ENCODE measurements at regions not wholly inside any gene's neighbourhood (a gene's known extent, or its start where the extent isn't known, plus 50 kb on each side); places are given as distances from the start of the nearest gene placed in this dataset.
"Not testable (repeated sequence)": the region's sequence is repeated elsewhere in the genome, so short reads cannot be mapped to it uniquely, and the experiment has no call there.

- DNase-seq (ENCODE audit: extremely low read depth in 1 of 2, low read depth in 1 of 2): not testable (repeated sequence)
Measured at GRCh38 chr16:88199296-88200153, 183.2 kb upstream of the ZNF469 start.

- DNase-seq (ENCODE audit: extremely low read depth in 1 of 2, low read depth in 1 of 2): not testable (repeated sequence)
Measured at GRCh38 chr16:88200154-88200895, 182.4 kb upstream of the ZNF469 start.

- DNase-seq (ENCODE audit: extremely low read depth in 1 of 2, low read depth in 1 of 2): no peak
Measured at GRCh38 chr16:88200896-88201185, 181.9 kb upstream of the ZNF469 start.

GRCh38 chr16:88201611-88202010 lies 181.1 kb upstream of the ZNF469 start:
- DNase-seq (ENCODE audit: extremely low read depth in 1 of 2, low read depth in 1 of 2): not testable (repeated sequence)

GRCh38 chr16:88202207-88202745 lies 180.5 kb upstream of the ZNF469 start:
- DNase-seq (ENCODE audit: extremely low read depth in 1 of 2, low read depth in 1 of 2): no peak

GRCh38 chr16:88202856-88203681 lies 179.7 kb upstream of the ZNF469 start:
- DNase-seq (ENCODE audit: extremely low read depth in 1 of 2, low read depth in 1 of 2): not testable (repeated sequence)

- not testable (repeated sequence) for DNase-seq (ENCODE audit: extremely low read depth in 1 of 2, low read depth in 1 of 2)
Measured at GRCh38 chr16:88204131-88205110, 178.3 kb upstream of the ZNF469 start.

- not testable (repeated sequence) for DNase-seq (ENCODE audit: extremely low read depth in 1 of 2, low read depth in 1 of 2)
Measured at GRCh38 chr16:88205482-88205881, 177.3 kb upstream of the ZNF469 start.

- not testable (repeated sequence) for DNase-seq (ENCODE audit: extremely low read depth in 1 of 2, low read depth in 1 of 2)
Measured at GRCh38 chr16:88206006-88206405, 176.8 kb upstream of the ZNF469 start.

GRCh38 chr16:88206516-88206915 lies 176.2 kb upstream of the ZNF469 start:
- not testable (repeated sequence) for DNase-seq (ENCODE audit: extremely low read depth in 1 of 2, low read depth in 1 of 2)

GRCh38 chr16:88208112-88208511 lies 174.6 kb upstream of the ZNF469 start:
- no peak for DNase-seq (ENCODE audit: extremely low read depth in 1 of 2, low read depth in 1 of 2)

GRCh38 chr16:88208776-88209175 lies 174.0 kb upstream of the ZNF469 start:
- DNase-seq (ENCODE audit: extremely low read depth in 1 of 2, low read depth in 1 of 2): not testable (repeated sequence)

- not testable (repeated sequence) for DNase-seq (ENCODE audit: extremely low read depth in 1 of 2, low read depth in 1 of 2)
Measured at GRCh38 chr16:88209579-88209978, 173.2 kb upstream of the ZNF469 start.

GRCh38 chr16:88213937-88214336 lies 168.8 kb upstream of the ZNF469 start:
- not testable (repeated sequence) for DNase-seq (ENCODE audit: extremely low read depth in 1 of 2, low read depth in 1 of 2)

GRCh38 chr16:88221001-88221761 lies 161.6 kb upstream of the ZNF469 start:
- DNase-seq (ENCODE audit: extremely low read depth in 1 of 2, low read depth in 1 of 2): not testable (repeated sequence)

GRCh38 chr16:88223696-88224095 lies 159.1 kb upstream of the ZNF469 start:
- not testable (repeated sequence) for DNase-seq (ENCODE audit: extremely low read depth in 1 of 2, low read depth in 1 of 2)

- DNase-seq (ENCODE audit: extremely low read depth in 1 of 2, low read depth in 1 of 2): not testable (repeated sequence)
Measured at GRCh38 chr16:88224131-88224898, 158.4 kb upstream of the ZNF469 start.

GRCh38 chr16:88225640-88226230 lies 157.0 kb upstream of the ZNF469 start:
- DNase-seq (ENCODE audit: extremely low read depth in 1 of 2, low read depth in 1 of 2): not testable (repeated sequence)

Measured in stimulated activated CD8-positive, alpha-beta memory T cell treated with anti-CD3 and anti-CD28 coated beads, Interleukin-7, amount 100 ng/mL, for 48 hours (primary cell).